AG09309 (cell line): ENCODE measurements at regions not wholly inside any gene's neighbourhood (a gene's known extent, or its start where the extent isn't known, plus 50 kb on each side); places are given as distances from the start of the nearest gene placed in this dataset.

Source experiments
- DNase-seq: peaks from one replicate; pipeline ENCODE4 v3.0.0-alpha.2; 2010; ENCODE audit warnings: low read depth
- H3K4me3 ChIP-seq: 2 replicates; pipeline ENCODE4 v1.5.1; 2011; ENCODE audit warnings: mild to moderate bottlenecking, low read depth, low read length, moderate library complexity; ENCODE audit not compliant: control insufficient read depth
- TF ChIP-seq, protein P1 (sequence below): IDR thresholded peaks from 2 replicates; pipeline ENCODE4 v1.5.1; 2011; ENCODE audit warnings: mild to moderate bottlenecking, low read depth, low read length, inconsistent platforms; ENCODE audit not compliant: insufficient read depth, control insufficient read depth; ENCODE audit errors: missing control alignments

DNA sequence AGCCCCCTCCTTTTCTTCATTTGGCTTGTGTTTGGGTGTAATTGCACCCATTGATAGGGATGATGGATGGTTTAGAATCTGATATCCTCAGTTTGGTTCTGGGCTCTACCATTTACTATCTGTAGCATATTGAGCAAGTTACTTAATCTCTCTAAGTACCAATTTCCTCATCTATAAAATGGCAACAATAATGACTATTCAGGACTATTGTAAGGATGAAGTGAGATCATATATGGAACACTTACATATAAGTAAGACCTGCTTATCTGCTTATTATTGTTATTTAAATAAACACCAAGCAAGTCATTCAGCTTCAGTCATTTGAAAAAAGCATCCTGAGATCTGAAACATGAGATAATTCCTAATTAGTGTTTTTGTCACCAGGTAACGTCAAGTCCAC is 127.0 kb downstream of the SEC23IP start:
- DNase-seq = no peak
- no peak overlapping the region for H3K4me3 ChIP-seq
- TF ChIP-seq, protein P1, sequence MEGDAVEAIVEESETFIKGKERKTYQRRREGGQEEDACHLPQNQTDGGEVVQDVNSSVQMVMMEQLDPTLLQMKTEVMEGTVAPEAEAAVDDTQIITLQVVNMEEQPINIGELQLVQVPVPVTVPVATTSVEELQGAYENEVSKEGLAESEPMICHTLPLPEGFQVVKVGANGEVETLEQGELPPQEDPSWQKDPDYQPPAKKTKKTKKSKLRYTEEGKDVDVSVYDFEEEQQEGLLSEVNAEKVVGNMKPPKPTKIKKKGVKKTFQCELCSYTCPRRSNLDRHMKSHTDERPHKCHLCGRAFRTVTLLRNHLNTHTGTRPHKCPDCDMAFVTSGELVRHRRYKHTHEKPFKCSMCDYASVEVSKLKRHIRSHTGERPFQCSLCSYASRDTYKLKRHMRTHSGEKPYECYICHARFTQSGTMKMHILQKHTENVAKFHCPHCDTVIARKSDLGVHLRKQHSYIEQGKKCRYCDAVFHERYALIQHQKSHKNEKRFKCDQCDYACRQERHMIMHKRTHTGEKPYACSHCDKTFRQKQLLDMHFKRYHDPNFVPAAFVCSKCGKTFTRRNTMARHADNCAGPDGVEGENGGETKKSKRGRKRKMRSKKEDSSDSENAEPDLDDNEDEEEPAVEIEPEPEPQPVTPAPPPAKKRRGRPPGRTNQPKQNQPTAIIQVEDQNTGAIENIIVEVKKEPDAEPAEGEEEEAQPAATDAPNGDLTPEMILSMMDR = no peak

DNA sequence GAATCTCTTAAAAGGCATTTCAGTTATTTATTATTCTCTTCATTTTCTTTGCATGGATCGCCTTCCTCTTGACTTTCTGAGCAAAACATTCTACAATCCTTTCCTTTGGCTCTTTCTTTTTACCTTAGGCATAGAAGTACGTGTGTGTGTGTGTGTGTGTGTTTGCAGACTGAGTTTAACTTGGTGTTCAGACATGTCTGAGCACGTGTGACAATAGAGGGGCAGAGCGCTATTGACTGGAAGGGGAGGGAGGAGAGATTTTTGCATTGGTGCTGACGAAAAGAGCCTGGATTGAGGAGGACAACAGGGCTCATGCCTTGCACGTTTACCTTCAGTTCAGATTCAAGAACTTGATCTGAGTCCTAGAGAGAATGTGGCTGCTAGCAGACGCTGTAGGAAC is 129.8 kb downstream of the SEC23IP start:
- no peak for DNase-seq
- TF ChIP-seq, protein P1 = no peak
- no peak overlapping the region for H3K4me3 ChIP-seq

DNA sequence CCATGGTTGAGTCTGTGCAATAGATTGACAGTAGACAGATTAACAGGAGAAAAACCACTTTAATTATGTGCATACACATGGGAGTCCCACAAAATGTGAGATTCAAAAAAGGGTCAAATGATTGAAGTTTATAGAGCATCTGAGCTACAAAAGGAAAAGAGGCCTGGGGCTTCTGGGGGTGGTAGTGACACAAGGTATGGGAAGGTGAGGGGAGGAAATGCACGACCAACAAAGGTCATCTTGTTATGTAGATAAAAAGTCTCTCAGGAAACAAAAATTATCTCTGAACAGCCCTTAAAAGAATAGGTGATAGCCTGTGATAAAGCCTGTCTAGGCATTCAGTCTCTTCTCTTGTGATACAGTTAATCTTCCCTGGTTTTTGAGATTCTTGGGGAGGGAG is 141.7 kb downstream of the SEC23IP start:
- no peak for DNase-seq
- TF ChIP-seq, protein P1 = no peak
- H3K4me3 ChIP-seq = no peak overlapping the region

DNA sequence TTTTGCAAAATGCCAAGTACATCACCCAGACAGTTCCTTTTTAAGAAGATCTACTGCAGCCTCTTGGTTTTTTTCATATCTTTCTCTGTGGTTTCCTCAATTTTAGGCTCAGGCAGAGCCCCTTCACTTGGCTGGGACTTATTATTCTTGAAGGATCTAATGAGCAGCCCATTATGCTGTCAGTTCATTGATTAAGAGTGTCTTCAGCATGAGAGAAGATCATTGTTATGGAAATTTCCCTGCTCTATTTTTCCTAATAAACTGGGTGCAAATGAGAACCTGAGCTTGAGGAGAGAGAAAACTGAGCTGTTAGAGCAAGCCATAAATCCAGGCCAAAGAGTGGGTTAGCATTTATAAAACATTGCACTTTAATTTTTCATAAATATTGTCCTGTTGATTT is 146.5 kb downstream of the SEC23IP start:
- H3K4me3 ChIP-seq = no peak overlapping the region
- DNase-seq = no peak
- TF ChIP-seq, protein P1 = no peak

DNA sequence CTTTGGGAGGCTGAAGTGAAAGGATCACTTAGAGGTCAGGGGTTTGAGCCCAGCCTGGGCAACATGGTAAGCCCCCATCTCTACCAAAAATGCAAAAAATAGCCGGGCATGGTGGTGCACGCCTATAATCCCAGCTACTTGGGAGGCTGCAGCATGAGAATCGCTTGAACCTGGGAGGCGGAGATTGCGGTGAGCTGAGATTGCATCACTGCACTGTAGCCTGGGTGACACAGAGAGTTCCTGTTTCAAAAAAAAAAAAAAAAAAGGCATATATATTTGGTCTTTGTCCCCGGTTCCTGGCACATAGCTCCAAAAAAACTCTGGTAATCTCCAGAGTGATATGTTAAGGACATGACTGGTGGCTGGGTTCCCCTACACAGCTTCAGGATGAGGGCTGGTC is 147.3 kb downstream of the SEC23IP start:
- TF ChIP-seq, protein P1 = no peak
- H3K4me3 ChIP-seq = no peak overlapping the region
- DNase-seq = no peak

DNA sequence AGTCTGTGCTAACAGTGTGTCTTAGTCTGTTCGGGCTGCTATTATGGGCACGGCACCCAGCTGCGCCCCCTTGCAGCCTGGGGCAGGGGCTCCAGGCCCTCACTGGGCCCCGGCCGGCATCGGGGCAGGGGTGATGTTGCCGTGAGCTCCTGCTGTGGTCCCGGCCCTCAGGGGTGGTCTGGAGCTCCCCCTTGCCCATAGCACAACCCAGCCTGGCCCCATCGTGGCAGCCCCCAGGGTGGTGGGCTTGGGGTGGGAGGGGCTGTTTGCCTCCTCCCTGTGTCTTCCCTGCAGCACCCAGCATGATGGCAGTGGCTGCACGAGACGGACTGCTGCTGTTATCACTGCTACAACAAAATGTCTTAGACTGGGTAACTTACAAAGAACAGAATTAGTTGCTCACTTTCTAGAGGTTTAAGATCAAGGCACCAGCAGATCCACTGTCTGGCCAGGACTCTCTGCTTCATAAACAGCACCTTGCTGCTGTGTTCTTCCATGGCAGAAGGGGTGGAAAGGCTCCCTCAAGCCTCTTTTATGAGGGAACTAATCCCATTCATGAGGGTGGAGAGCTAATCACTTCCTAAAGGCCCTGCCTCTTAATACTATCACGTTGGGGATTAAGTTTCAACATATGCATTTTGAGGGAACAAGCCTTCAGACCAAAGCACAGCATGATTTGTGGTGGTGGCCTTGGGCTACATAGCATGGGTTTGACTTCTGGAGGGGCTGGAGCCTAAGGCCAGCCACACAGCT is 149.5 kb downstream of the SEC23IP start:
- H3K4me3 ChIP-seq = no peak overlapping the region
- no peak for DNase-seq
- TF ChIP-seq, protein P1 = no peak
